GM18520 (cell line): ENCODE measurements at regions not wholly inside any gene's neighbourhood (a gene's known extent, or its start where the extent isn't known, plus 50 kb on each side); places are given as distances from the start of the nearest gene placed in this dataset.
"Not testable (repeated sequence)": the region's sequence is repeated elsewhere in the genome, so short reads cannot be mapped to it uniquely, and the experiment has no call there.

ENCODE experiments used
- ATAC-seq: cut with Tn5 transposase; IDR thresholded peaks from one replicate; pipeline ENCODE4 v1.9.1; 2021; ENCODE audit not compliant: unreplicated experiment

DNA sequence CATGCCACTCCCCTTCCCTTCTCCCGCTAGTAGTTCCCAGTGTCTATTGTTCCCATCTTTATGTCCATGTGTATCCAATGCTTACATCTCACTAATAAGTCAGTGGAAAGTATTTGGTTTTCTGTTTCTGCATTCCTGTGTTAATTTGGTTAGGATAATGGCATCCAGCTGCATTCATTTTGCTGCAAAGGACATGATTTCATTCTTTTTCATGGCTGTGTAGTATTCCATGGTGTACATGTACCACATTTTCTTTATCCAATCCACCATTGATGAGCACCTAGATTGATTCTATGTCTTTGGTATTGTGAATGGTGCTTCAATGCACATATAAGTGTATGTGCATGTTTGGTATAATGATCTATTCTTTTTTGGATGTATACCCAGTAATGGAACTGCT lies 502.5 kb upstream of the MAP2 start:
- not testable (repeated sequence) for ATAC-seq

DNA sequence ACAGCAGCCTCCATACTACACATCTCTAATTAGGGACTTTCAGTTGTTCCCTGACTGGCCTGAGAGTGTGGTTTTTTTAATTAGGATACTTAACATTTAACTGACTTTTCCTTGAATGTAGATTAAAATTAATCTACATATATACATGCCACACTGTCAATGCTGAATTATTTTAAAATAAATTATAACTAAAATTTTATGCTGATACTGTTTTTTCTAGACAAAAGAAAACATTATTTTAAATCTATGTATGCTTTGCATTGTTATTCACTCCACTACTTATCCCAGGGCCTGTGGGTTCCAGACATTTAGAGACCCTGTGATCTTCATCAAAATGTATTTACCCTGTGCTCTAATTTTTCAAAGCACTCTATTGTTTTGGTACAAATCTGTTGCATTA lies 496.0 kb upstream of the MAP2 start:
- ATAC-seq = no peak

DNA sequence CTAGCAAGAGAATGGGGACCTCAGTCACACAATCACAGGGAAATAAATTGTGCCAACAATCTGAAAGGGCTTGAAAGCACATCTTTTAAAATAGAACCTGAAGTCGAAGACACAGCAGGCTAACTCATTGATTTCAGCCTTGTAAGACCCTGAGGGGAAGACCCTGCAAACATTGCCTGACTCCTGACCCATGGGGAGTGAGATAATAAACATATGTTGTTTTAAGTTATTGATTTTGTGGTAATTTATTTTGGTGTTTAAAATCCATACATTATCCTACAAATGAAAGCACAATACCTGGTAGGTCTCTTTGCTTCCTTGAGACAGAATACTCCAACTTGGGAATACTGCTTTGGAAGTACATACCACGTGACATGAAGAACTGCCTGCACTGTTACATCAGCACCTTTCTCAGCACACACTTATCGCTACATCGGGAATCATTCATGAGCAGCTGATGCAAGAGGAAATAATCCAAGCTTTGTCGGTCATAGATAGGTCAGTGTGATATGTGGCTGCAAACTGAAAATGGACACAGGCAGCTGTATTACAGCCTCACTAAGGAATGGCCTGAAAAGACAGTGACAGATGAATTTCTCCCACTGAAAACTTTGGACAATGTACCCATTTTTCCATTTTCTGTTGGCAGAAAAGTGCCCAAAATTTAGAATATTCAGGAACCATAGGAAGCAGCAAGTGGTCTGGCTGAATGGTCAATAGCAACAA lies 494.5 kb upstream of the MAP2 start:
- no peak for ATAC-seq

DNA sequence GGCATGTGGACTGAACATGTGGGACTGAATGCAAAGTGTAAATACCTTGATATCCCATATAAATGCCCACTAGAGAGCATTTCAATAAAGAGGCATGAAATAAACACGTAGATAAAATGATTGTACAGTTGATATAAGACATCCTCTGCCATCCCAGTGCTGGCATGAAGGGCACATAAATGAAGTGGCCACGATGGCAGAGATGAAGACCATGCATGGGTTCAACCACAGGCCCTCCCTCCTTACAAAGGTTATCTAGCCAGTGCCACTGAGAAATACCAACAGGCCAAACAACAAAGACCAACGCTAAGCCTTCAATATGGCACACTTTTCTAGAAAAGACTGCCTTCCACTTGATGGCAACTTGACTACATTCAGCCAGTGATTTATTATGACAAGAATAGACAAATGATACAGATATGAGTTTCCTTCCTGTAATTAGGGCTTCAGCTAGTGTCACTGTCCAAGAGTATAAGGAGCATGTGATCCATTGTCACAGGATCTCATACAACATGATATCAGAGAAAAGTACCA lies 493.9 kb upstream of the MAP2 start:
- no peak for ATAC-seq

GRCh38 chr2:208935531-208935930 lies 488.3 kb upstream of the MAP2 start:
- ATAC-seq = no peak

DNA sequence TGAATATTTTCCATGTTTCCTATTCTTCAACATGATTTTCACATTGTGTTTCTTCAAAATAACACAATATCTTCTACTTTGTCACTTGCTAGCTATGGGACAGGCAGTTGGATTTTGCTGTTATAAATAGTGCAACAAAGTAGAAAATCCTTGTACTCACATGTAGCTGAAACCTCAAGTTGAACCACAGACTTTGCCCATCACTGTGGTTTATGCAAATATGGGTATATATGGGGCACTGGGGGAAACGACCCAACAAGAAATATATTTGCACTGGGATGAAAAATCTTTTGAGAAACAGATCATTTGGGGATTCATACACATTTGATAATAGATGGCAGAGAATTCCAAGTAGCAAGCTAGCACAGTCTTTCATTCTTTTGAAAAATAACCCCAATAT lies 486.3 kb upstream of the MAP2 start:
- ATAC-seq = no peak

DNA sequence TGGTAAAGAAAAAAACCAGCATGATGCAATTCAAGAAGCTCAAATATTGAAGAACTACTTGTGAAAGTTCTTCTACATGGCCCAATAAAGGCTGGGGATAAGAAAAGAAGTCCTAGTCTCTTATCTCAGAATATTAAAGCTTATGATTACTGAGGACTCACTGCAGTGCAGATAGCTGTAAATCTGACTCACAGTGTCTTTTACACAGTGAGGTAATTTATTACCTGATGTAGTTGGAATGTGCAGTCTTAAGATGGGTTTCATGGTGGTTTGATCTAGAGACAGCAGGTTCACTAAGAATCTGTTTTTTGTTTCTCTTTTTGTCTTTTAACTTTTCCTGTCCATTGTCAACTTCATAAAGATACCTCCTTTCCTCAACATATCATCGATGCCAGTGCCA lies 484.0 kb upstream of the MAP2 start:
- ATAC-seq = no peak

DNA sequence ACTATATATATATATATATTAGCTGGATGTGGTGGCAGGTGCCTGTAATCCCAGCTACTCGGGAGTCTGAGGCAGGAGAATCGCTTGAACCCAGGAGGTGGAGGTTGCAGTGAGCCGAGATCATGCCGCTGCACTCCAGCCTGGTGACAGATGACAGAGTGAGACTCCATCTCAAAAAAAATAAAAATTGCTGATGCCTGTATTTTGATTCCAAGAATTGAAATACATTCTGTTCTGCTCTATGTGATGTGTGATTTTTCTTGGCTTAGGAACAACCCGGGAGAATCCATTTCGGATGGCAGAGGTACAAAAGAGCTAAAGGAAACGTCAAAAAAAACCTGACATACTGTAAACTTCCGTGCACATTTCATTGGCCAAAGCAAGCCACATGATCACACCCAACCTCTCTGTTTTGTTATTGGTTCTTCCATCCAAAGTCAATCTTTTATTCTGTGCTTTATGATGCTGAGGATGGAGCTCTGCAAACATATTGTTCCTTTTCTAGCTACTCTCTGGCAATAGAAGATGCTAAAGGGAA lies 478.1 kb upstream of the MAP2 start:
- no peak for ATAC-seq

DNA sequence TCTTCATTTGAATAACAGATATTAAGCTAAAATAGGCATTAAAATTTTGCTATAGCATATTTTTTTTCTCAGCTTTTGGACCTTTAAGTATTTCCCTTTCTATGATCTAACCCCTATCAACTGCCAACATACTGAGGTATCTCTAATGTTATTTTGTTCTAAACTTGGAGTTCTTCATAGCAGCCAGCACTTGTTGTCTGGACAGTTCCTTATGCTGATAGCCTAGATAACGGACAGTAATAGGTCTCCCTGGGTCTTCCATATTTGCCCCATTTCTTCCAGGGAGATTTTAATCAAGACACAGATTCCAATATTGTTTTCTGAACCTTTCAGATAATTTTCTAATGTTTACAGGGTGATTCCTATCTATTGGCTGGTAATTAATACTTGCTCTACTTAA lies 475.8 kb upstream of the MAP2 start:
- ATAC-seq = no peak

GRCh38 chr2:208970070-208970469 lies 453.8 kb upstream of the MAP2 start:
- no peak for ATAC-seq

- ATAC-seq = no peak
These were observed 446.3 kb upstream of the MAP2 start for GRCh38 chr2:208977582-208977981.

GRCh38 chr2:208978946-208979345 lies 444.9 kb upstream of the MAP2 start:
- no peak for ATAC-seq

- no peak for ATAC-seq
These were observed 443.5 kb upstream of the MAP2 start for GRCh38 chr2:208980321-208980720.

DNA sequence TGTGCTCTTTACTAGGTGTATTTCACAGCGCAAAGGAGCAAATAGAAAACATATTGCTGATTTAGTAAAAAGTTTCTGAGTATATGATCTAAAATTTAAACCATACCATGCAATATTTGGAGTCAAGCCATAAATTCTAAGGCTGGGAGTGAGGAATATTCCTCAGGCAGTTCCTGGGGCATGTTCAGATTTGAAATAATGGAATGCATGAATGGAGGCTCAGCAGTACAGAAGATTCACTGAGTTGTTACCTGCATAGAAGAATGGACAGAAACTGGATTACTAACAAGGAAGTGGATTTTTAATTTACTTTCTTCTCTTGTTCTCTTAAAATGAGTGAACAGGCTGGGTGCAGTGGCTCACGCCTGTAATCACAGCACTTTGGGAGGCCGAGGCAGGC lies 441.0 kb upstream of the MAP2 start:
- ATAC-seq = no peak

DNA sequence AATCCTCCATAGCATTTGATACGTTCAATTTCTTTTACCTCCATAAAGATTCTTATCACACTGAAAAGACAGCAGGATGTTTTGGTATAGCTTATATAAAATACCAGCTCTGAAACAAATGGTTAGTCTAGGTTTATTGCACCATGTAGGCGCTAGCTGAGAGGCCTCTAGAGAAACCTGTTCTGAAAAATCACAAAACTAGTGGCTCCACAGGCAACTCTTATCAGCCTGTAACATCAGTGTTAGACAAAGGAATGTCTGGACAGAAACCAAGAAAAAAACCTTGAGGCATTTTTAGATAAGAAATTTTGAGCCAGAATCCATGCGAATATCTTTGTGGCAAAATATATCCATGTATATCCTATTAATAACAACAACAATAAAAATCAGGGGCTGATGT lies 440.4 kb upstream of the MAP2 start:
- ATAC-seq = no peak

DNA sequence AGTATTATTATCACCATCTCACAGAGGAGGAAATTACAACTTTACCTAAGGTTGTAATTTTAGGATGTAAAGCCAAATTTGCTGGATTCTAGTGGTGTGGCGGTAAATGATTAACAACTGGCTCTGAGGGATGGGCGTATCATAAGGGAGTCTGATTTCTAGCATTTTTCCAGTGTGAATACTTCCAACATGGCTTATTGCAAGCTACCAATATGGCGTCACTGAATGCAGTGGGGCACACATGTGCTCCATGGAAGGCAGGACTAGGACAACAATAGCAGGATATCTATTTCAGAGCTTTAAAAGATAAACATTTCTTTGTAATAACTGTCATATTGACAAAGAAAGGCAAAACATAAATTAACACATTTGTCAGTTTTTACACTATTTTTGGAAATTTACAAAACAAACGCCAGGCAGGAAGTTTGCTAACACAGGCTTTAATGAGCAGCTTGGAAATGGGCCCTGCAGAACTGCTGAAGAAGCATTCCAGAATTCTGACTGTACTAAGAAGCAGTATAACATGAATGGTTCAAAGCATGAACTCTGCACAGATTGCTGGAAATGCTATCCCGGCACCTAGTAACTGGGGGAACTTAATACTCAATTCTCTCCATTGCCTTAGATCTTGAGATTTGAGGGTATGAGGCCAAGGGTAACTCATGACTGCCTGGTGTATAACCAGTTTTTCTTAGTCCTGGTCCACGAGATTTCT lies 439.3 kb upstream of the MAP2 start:
- no peak for ATAC-seq

- no peak for ATAC-seq
These were observed 438.2 kb upstream of the MAP2 start for GRCh38 chr2:208985644-208986043.

DNA sequence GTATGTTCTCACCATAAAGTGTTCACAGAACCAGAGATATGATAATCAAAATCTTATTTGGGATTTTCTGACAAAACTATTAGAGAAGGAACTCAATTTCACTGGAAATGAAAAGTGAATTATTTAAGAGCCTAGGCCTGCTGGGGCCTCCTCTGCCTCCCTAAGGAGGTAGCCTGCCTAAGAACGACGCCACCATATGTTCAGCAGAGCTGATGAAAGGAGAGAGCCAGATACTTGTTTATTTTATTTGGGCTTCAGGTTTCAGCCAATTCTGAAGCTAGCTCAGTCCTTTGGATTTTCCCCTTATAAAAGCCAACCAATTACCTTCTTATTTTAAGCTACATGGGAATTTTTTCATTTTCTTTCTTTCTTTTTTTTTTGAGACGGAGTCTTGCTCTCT lies 433.1 kb upstream of the MAP2 start:
- ATAC-seq = no peak

DNA sequence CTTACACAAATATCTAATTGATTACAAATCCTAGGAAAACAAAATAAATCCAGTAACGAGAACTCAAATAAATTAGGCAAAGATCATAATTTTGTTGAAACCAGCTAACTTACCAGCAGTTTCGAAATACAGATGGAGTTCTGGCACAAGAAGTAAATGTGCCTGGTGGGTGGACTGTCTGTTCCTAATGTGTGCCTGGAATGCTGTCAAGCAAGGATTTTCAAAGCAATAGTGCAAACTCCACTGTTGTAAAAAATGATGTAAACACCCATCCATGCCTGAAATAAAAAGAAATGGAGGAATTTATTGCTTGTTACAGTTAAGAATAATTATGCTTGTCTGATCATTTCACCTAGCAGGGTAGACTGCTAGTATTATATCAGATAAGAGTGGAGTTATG lies 423.9 kb upstream of the MAP2 start:
- ATAC-seq = no peak

GRCh38 chr2:209002054-209002453 lies 421.8 kb upstream of the MAP2 start:
- ATAC-seq = no peak

GRCh38 chr2:209005371-209005770 lies 418.5 kb upstream of the MAP2 start:
- ATAC-seq = no peak

GRCh38 chr2:209008636-209009287 lies 415.1 kb upstream of the MAP2 start:
- no peak for ATAC-seq
